ENCODE measurements at regions not wholly inside any gene's neighbourhood (a gene's known extent, or its start where the extent isn't known, plus 50 kb on each side); places are given as distances from the start of the nearest gene placed in this dataset.

GRCh38 chr6:24054388-24054787, 71.6 kb upstream of the NRSN1 start:
- Histone ChIP-seq H3K4me3 (ENCODE audit: low read length, poor library complexity, severe bottlenecking) (no peak overlapping the region), H3K4me1 (ENCODE audit: insufficient read depth, low read length, poor library complexity, severe bottlenecking) (no peaks in the 10 kb centered on the region), H3K79me2 (ENCODE audit: insufficient read depth, low read length) (no peaks in the 10 kb centered on the region), H2AFZ (ENCODE audit: low read length) (no peak overlapping the region), H3F3A (ENCODE audit: low read depth) (no peaks in the 10 kb centered on the region), H3K9me3 (ENCODE audit: insufficient read depth, low read depth, low read length) (peaks cover 4% of the 10 kb centered on the region; the same call in 1 of the 2 replicates), H3K4me2 (ENCODE audit: low read depth, low read length, poor library complexity, severe bottlenecking) (no peak overlapping the region), H3K9me2 (replicated peaks; ENCODE audit: low read depth, low read length) (no peaks in the 10 kb centered on the region), H3K36me3 (ENCODE audit: insufficient read depth, low read length) (no peaks in the 10 kb centered on the region), H4K20me1 (ENCODE audit: insufficient read depth, low read length, poor library complexity, severe bottlenecking) (no peaks in the 10 kb centered on the region), H3K9ac (ENCODE audit: low read depth, low read length, poor library complexity, severe bottlenecking) (no peak overlapping the region), H3K27me3 (ENCODE audit: insufficient read depth, low read length, poor library complexity, severe bottlenecking) (no peaks in the 10 kb centered on the region)
- no peak for TF ChIP-seq CTCF (conservative IDR thresholded peaks at IDR 0.05; ENCODE audit: low read length)
- no peak for TF ChIP-seq EZH2phosphoT487 (IDR thresholded peaks at IDR 0.05; ENCODE audit: borderline replicate concordance)

GRCh38 chr6:24056567-24056966, 69.4 kb upstream of the NRSN1 start:
- Histone ChIP-seq H3K27me3 (ENCODE audit: insufficient read depth, low read length, poor library complexity, severe bottlenecking) (no peaks in the 10 kb centered on the region), H3K9me3 (ENCODE audit: insufficient read depth, low read depth, low read length) (peaks cover 4% of the 10 kb centered on the region; the same call in 1 of the 2 replicates), H3K4me3 (ENCODE audit: low read length, poor library complexity, severe bottlenecking) (no peak overlapping the region), H2AFZ (ENCODE audit: low read length) (no peak overlapping the region), H3F3A (ENCODE audit: low read depth) (no peaks in the 10 kb centered on the region), H3K9ac (ENCODE audit: low read depth, low read length, poor library complexity, severe bottlenecking) (no peak overlapping the region), H3K4me1 (ENCODE audit: insufficient read depth, low read length, poor library complexity, severe bottlenecking) (no peaks in the 10 kb centered on the region), H4K20me1 (ENCODE audit: insufficient read depth, low read length, poor library complexity, severe bottlenecking) (no peaks in the 10 kb centered on the region), H3K36me3 (ENCODE audit: insufficient read depth, low read length) (no peaks in the 10 kb centered on the region), H3K9me2 (replicated peaks; ENCODE audit: low read depth, low read length) (no peaks in the 10 kb centered on the region), H3K79me2 (ENCODE audit: insufficient read depth, low read length) (no peaks in the 10 kb centered on the region), H3K4me2 (ENCODE audit: low read depth, low read length, poor library complexity, severe bottlenecking) (no peak overlapping the region)
- TF ChIP-seq EZH2phosphoT487 (IDR thresholded peaks at IDR 0.05; ENCODE audit: borderline replicate concordance) (no peak), CTCF (conservative IDR thresholded peaks at IDR 0.05; ENCODE audit: low read length) (no peak)

GRCh38 chr6:24057030-24057429, 69.0 kb upstream of the NRSN1 start:
- H3K9me2 ChIP-seq (replicated peaks; ENCODE audit: low read depth, low read length) = no peaks in the 10 kb centered on the region
- H3K79me2 ChIP-seq (ENCODE audit: insufficient read depth, low read length) = no peaks in the 10 kb centered on the region
- no peaks in the 10 kb centered on the region for H3F3A ChIP-seq (ENCODE audit: low read depth)
- H3K27me3 ChIP-seq (ENCODE audit: insufficient read depth, low read length, poor library complexity, severe bottlenecking) = no peaks in the 10 kb centered on the region
- no peak overlapping the region for H3K9ac ChIP-seq (ENCODE audit: low read depth, low read length, poor library complexity, severe bottlenecking)
- no peaks in the 10 kb centered on the region for H4K20me1 ChIP-seq (ENCODE audit: insufficient read depth, low read length, poor library complexity, severe bottlenecking)
- no peak overlapping the region for H2AFZ ChIP-seq (ENCODE audit: low read length)
- TF ChIP-seq CTCF (conservative IDR thresholded peaks at IDR 0.05; ENCODE audit: low read length) (no peak), EZH2phosphoT487 (IDR thresholded peaks at IDR 0.05; ENCODE audit: borderline replicate concordance) (no peak)
- no peaks in the 10 kb centered on the region for H3K4me1 ChIP-seq (ENCODE audit: insufficient read depth, low read length, poor library complexity, severe bottlenecking)
- no peaks in the 10 kb centered on the region for H3K36me3 ChIP-seq (ENCODE audit: insufficient read depth, low read length)
- H3K4me2 ChIP-seq (ENCODE audit: low read depth, low read length, poor library complexity, severe bottlenecking) = no peak overlapping the region
- peaks cover 4% of the 10 kb centered on the region; the same call in 1 of the 2 replicates for H3K9me3 ChIP-seq (ENCODE audit: insufficient read depth, low read depth, low read length)
- H3K4me3 ChIP-seq (ENCODE audit: low read length, poor library complexity, severe bottlenecking) = no peak overlapping the region

All from Loucy (cell line).